HuH-7.5 (cell line): ENCODE measurements at regions not wholly inside any gene's neighbourhood (a gene's known extent, or its start where the extent isn't known, plus 50 kb on each side); places are given as distances from the start of the nearest gene placed in this dataset.
"Not testable (repeated sequence)": the region's sequence is repeated elsewhere in the genome, so short reads cannot be mapped to it uniquely, and the experiment has no call there.

Experiments used
- DNase-seq: peaks from one replicate; pipeline ENCODE4 v3.0.0; 2011; ENCODE audit warnings: low spot score

GRCh38 chr11:92026664-92027063, 198.0 kb upstream of the FAT3 start:
- no peak for DNase-seq

- DNase-seq = no peak
Measured at GRCh38 chr11:92024788-92025187, 199.8 kb upstream of the FAT3 start.

- no peak for DNase-seq
Measured at GRCh38 chr11:92022499-92022898, 202.1 kb upstream of the FAT3 start.

- no peak for DNase-seq
Measured at GRCh38 chr11:92018332-92018731, 206.3 kb upstream of the FAT3 start.

GRCh38 chr11:92008249-92008648, 216.4 kb upstream of the FAT3 start:
- DNase-seq = no peak

GRCh38 chr11:92002568-92002967, 222.1 kb upstream of the FAT3 start:
- no peak for DNase-seq

GRCh38 chr11:91998481-91998880, 226.1 kb upstream of the FAT3 start:
- no peak for DNase-seq

- DNase-seq = no peak
Measured at GRCh38 chr11:91997226-91997625, 227.4 kb upstream of the FAT3 start.

GRCh38 chr11:91996526-91996925, 228.1 kb upstream of the FAT3 start:
- no peak for DNase-seq

- DNase-seq = not testable (repeated sequence)
Measured at GRCh38 chr11:91988443-91988842, 236.2 kb upstream of the FAT3 start.

GRCh38 chr11:91986218-91986617, 238.4 kb upstream of the FAT3 start:
- no peak for DNase-seq

GRCh38 chr11:91984033-91984584, 240.5 kb upstream of the FAT3 start:
- DNase-seq = no peak

- no peak for DNase-seq
Measured at GRCh38 chr11:91981995-91982394, 242.6 kb upstream of the FAT3 start.

GRCh38 chr11:91979775-91980174, 244.8 kb upstream of the FAT3 start:
- DNase-seq = no peak

- DNase-seq = no peak
Measured at GRCh38 chr11:91978747-91979146, 245.9 kb upstream of the FAT3 start.

GRCh38 chr11:91972665-91973266, 251.9 kb upstream of the FAT3 start:
- DNase-seq = no peak

GRCh38 chr11:91970624-91971023, 254.0 kb upstream of the FAT3 start:
- DNase-seq = no peak

GRCh38 chr11:91969486-91969885, 255.1 kb upstream of the FAT3 start:
- DNase-seq = no peak

- DNase-seq = no peak
Measured at GRCh38 chr11:91967691-91968045, 256.9 kb upstream of the FAT3 start.

- no peak for DNase-seq
Measured at GRCh38 chr11:91967026-91967690, 257.5 kb upstream of the FAT3 start.

GRCh38 chr11:91966368-91966767, 258.2 kb upstream of the FAT3 start:
- DNase-seq = no peak

- no peak for DNase-seq
Measured at GRCh38 chr11:91960770-91961169, 263.8 kb upstream of the FAT3 start.

GRCh38 chr11:91959411-91959810, 265.2 kb upstream of the FAT3 start:
- DNase-seq = no peak

- DNase-seq = no peak
Measured at GRCh38 chr11:91956711-91957110, 267.9 kb upstream of the FAT3 start.
